Bronchial epithelial cell (primary cell): ENCODE measurements at regions not wholly inside any gene's neighbourhood (a gene's known extent, or its start where the extent isn't known, plus 50 kb on each side); places are given as distances from the start of the nearest gene placed in this dataset.

Source experiments
- DNase-seq: peaks from one replicate; pipeline ENCODE4 v3.0.0-alpha.2; 2010; ENCODE audit warnings: low read depth
- FAIRE-seq: peaks from 2 replicates; lab custom pipeline; 2011; peaks lifted over from hg19 to GRCh38; lab: Jason Lieb, UNC
- H3K27me3 ChIP-seq: 2 replicates; pipeline ENCODE4 v1.5.1; 2011; ENCODE audit warnings: low read length; ENCODE audit not compliant: control insufficient read depth, insufficient read depth
- H3K36me3 ChIP-seq: 2 replicates; pipeline ENCODE4 v1.5.1; 2011; ENCODE audit warnings: low read length; ENCODE audit not compliant: control insufficient read depth, insufficient read depth
- H3K4me3 ChIP-seq: 2 replicates; pipeline ENCODE4 v1.5.1; 2011; ENCODE audit warnings: mild to moderate bottlenecking, low read depth, low read length, control low read depth
- TF ChIP-seq, protein P1 (sequence below): IDR thresholded peaks from 2 replicates; pipeline ENCODE4 v1.5.1; 2011; ENCODE audit warnings: mild to moderate bottlenecking, moderate library complexity, low read length, control low read depth, inconsistent platforms; ENCODE audit not compliant: insufficient read depth, severe bottlenecking

DNA sequence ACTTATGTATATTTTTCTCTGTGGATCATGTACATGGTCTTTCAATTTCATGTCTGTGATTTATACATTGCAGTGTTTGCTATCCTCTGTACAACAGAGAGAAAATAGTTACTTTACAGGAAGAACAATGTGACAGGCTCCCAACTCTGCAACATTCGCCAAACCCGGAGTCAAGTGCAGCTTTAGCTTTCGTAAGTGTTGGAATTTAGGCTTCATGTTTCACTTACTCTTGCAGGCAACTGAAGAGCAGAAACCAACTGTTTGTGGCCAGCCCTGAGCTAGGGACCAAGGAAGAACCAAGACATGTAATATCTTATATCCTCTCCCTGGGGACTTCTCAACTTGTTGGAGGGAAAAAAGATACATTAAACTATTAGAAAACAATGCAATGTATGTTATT lies 147.9 kb downstream of the C5orf15 start:
- no peak overlapping the region for H3K4me3 ChIP-seq
- no peaks in the 10 kb centered on the region for H3K36me3 ChIP-seq
- FAIRE-seq (no peak), DNase-seq (no peak)
- peaks cover 7% of the 10 kb centered on the region for H3K27me3 ChIP-seq
- TF ChIP-seq, protein P1, sequence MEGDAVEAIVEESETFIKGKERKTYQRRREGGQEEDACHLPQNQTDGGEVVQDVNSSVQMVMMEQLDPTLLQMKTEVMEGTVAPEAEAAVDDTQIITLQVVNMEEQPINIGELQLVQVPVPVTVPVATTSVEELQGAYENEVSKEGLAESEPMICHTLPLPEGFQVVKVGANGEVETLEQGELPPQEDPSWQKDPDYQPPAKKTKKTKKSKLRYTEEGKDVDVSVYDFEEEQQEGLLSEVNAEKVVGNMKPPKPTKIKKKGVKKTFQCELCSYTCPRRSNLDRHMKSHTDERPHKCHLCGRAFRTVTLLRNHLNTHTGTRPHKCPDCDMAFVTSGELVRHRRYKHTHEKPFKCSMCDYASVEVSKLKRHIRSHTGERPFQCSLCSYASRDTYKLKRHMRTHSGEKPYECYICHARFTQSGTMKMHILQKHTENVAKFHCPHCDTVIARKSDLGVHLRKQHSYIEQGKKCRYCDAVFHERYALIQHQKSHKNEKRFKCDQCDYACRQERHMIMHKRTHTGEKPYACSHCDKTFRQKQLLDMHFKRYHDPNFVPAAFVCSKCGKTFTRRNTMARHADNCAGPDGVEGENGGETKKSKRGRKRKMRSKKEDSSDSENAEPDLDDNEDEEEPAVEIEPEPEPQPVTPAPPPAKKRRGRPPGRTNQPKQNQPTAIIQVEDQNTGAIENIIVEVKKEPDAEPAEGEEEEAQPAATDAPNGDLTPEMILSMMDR = no peak

DNA sequence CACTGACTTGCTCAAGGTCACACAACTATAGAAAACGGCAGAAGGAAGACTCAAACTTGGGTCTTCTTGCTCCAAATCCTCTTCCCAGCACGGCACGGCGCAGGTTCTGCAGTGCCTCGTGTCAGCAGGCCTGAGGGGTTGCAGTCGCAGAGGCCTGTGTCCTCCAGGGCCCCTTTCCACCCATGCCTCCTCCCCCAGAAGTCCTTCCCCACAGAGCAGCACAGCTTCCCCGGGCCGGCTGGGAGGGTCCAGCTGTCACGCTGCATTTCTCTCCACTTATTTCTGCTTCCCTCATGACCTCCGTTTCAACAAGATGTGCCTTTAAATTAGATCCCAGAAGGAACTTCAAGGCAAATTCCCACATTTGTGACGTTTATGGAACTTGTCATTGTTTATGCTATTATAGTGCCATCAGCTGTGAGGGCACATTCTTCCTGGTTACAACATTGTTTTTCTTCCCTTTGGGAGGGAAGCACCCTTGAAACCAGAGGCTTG lies 148.4 kb downstream of the C5orf15 start:
- no peak for DNase-seq
- FAIRE-seq = no peak
- TF ChIP-seq, protein P1 = no peak
- Histone ChIP-seq H3K27me3 (peaks cover 7% of the 10 kb centered on the region), H3K36me3 (no peaks in the 10 kb centered on the region), H3K4me3 (no peak overlapping the region)

DNA sequence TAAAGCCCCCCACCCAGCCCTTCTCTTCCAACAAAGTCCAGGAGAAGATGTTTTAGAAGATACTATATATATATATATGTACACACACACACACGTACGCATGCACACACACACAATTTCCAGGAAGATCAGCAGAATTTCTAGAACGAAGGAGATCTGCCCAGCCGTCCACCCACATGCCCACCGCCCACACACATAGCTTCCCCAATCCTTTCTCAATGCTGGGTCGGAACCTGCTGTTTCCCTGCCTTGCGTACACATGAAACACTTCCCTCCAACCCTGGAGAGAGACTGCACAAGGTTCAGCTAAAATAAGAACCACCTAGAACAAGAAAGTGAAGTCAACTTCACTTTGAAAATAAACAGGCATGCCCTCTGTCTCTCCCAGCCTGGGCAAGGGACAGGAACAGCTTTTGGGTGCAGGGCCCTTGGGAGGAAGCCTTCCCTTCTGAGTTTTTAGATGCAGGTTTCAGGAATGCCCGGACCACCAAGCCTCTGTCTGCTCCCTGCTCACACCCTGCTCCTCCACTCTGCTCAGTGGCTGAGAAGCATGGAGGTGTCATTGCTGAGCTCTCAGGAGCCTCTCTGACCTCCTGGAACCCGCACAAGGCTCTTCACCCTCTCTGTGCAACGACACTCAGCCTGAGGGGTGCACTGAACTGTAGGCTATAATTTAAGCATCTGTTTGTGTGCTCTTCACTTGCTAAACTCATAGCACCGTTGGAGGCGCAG lies 149.4 kb downstream of the C5orf15 start:
- FAIRE-seq (no peak), DNase-seq (no peak)
- TF ChIP-seq, protein P1 = no peak
- peaks cover 7% of the 10 kb centered on the region for H3K27me3 ChIP-seq
- H3K4me3 ChIP-seq = no peak overlapping the region
- H3K36me3 ChIP-seq = no peaks in the 10 kb centered on the region

DNA sequence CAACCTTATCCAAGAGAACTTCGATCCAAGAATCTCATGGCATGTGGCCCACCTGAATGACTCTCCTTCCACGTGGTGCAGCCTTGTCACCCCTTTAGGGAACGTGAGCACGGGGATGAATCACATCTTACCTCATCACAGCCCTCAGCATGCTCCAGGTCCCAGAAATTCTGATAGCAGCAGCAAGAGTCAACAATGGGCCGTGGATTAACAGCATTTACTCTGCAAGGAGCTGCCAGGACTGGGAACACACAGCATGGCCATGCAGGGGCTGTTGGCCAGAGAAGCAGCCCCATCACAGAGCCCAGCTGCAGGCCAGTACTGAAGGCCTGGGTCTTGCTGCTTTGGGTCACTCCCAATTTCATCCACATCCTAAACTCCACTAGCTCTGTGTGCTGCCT lies 150.4 kb downstream of the C5orf15 start:
- H3K4me3 ChIP-seq = no peak overlapping the region
- DNase-seq (peak; percentile 82), FAIRE-seq (peak; percentile 90)
- no peaks in the 10 kb centered on the region for H3K36me3 ChIP-seq
- TF ChIP-seq, protein P1 = no peak
- H3K27me3 ChIP-seq = peaks cover 3% of the 10 kb centered on the region

- TF ChIP-seq, protein P1 = no peak
- FAIRE-seq = no peak
- no peak overlapping the region for H3K4me3 ChIP-seq
- peaks cover 3% of the 10 kb centered on the region for H3K27me3 ChIP-seq
- DNase-seq = no peak
- no peaks in the 10 kb centered on the region for H3K36me3 ChIP-seq
These were observed 151.0 kb downstream of the C5orf15 start for GRCh38 chr5:133817456-133817855.

- Histone ChIP-seq H3K4me3 (no peak overlapping the region), H3K36me3 (no peaks in the 10 kb centered on the region), H3K27me3 (peaks cover 3% of the 10 kb centered on the region)
- FAIRE-seq (no peak), DNase-seq (no peak)
- TF ChIP-seq, protein P1 = no peak
These were observed 151.6 kb downstream of the C5orf15 start for GRCh38 chr5:133816791-133817190.
